GM12864 (cell line): ENCODE measurements at regions not wholly inside any gene's neighbourhood (a gene's known extent, or its start where the extent isn't known, plus 50 kb on each side); places are given as distances from the start of the nearest gene placed in this dataset.

Experiments
- DNase-seq: peaks from one replicate; pipeline ENCODE4 v3.0.0-alpha.2; 2011; ENCODE audit warnings: low read depth
- H3K4me3 ChIP-seq: 2 replicates; pipeline ENCODE4 v1.5.1; 2011; ENCODE audit warnings: mild to moderate bottlenecking, low read depth, low read length, control low read depth
- CTCF ChIP-seq: IDR thresholded peaks from 2 replicates; pipeline ENCODE4 v1.5.1; 2011; ENCODE audit warnings: low read depth, mild to moderate bottlenecking, moderate library complexity, low read length, control low read depth, inconsistent platforms; ENCODE audit errors: missing control alignments

GRCh38 chr3:189108735-189109134 is 63.0 kb upstream of the TPRG1 start:
- H3K4me3 ChIP-seq = no peak overlapping the region
- no peak for DNase-seq
- no peak for TF ChIP-seq CTCF

- H3K4me3 ChIP-seq = no peak overlapping the region
- TF ChIP-seq CTCF = no peak
- DNase-seq = no peak
Measured at GRCh38 chr3:189109145-189109544, 62.6 kb upstream of the TPRG1 start.

GRCh38 chr3:189117087-189117486 is 54.7 kb upstream of the TPRG1 start:
- no peak for DNase-seq
- TF ChIP-seq CTCF = no peak

GRCh38 chr3:189118896-189119295 is 52.9 kb upstream of the TPRG1 start:
- DNase-seq = no peak
- no peak for TF ChIP-seq CTCF
- H3K4me3 ChIP-seq = no peak overlapping the region

More at GRCh38 chr3:189117087-189117486, 54.7 kb upstream of the TPRG1 start:
- H3K4me3 ChIP-seq = no peak overlapping the region

- TF ChIP-seq CTCF = no peak
- no peak overlapping the region for H3K4me3 ChIP-seq
- no peak for DNase-seq
Measured at GRCh38 chr3:189119950-189120349, 51.8 kb upstream of the TPRG1 start.

GRCh38 chr3:189121092-189121491 is 50.7 kb upstream of the TPRG1 start:
- DNase-seq = no peak
- no peak for TF ChIP-seq CTCF
- H3K4me3 ChIP-seq = no peak overlapping the region
